MM.1S (cell line): ENCODE measurements at regions not wholly inside any gene's neighbourhood (a gene's known extent, or its start where the extent isn't known, plus 50 kb on each side); places are given as distances from the start of the nearest gene placed in this dataset.

Experiments used
- DNase-seq: peaks from one replicate; pipeline ENCODE4 v3.0.0-alpha.2; 2015
- H2AFZ ChIP-seq: fragments of 300-600 bp; sonication (generic); 2 replicates; pipeline ENCODE4 v1.6.0; 2016; ENCODE audit warnings: antibody characterized with exemption, low read length
- H3F3A ChIP-seq: fragments of 300-600 bp; sonication (generic); 2 replicates; pipeline ENCODE4 v1.6.1; 2016; ENCODE audit warnings: mild to moderate bottlenecking, antibody characterized with exemption, low read length, moderate library complexity, mixed read lengths; ENCODE audit not compliant: insufficient read depth
- H3K27ac ChIP-seq: fragments of 300-600 bp; sonication (generic); 2 replicates; pipeline ENCODE4 v1.5.1; 2016; ENCODE audit warnings: mild to moderate bottlenecking, low read length
- H3K27me3 ChIP-seq: fragments of 300-600 bp; sonication (generic); replicated peaks from 2 replicates; pipeline ENCODE4 v1.6.0; 2016; ENCODE audit warnings: low read length; ENCODE audit not compliant: insufficient read depth
- H3K36me3 ChIP-seq: fragments of 300-600 bp; sonication (generic); replicated peaks from 2 replicates; pipeline ENCODE4 v1.6.1; 2016; ENCODE audit warnings: mild to moderate bottlenecking, low read length, mixed read lengths; ENCODE audit not compliant: insufficient read depth
- H3K4me1 ChIP-seq: fragments of 300-600 bp; sonication (generic); 2 replicates; pipeline ENCODE4 v1.6.1; 2016; ENCODE audit warnings: low read length, mixed read lengths
- H3K4me2 ChIP-seq: fragments of 300-600 bp; sonication (generic); 2 replicates; pipeline ENCODE4 v1.6.0; 2016; ENCODE audit warnings: low read depth, low read length
- H3K4me3 ChIP-seq: fragments of 300-600 bp; sonication (generic); 2 replicates; pipeline ENCODE4 v1.5.1; 2016; ENCODE audit warnings: low read length, mixed read lengths
- H3K79me2 ChIP-seq: fragments of 300-600 bp; sonication (generic); 2 replicates; pipeline ENCODE4 v1.6.1; 2016; ENCODE audit warnings: mixed run types, low read length, mixed read lengths
- H3K9ac ChIP-seq: fragments of 300-600 bp; sonication (generic); 2 replicates; pipeline ENCODE4 v1.6.1; 2016; ENCODE audit warnings: low read length, mixed read lengths
- H3K9me2 ChIP-seq: fragments of 300-600 bp; sonication (generic); replicated peaks from 2 replicates; pipeline ENCODE4 v1.6.1; 2016; ENCODE audit warnings: mild to moderate bottlenecking, low read length, mixed read lengths; ENCODE audit not compliant: insufficient read depth
- H3K9me3 ChIP-seq: fragments of 300-600 bp; sonication (generic); replicated peaks from 2 replicates; pipeline ENCODE4 v1.6.1; 2016; ENCODE audit warnings: mild to moderate bottlenecking, low read length, mixed read lengths; ENCODE audit not compliant: insufficient read depth
- H4K20me1 ChIP-seq: fragments of 300-600 bp; sonication (generic); 2 replicates; pipeline ENCODE4 v1.6.1; 2016; ENCODE audit warnings: mild to moderate bottlenecking, low read length, moderate library complexity, mixed read lengths; ENCODE audit not compliant: insufficient read depth
- CTCF ChIP-seq: fragments of 300-600 bp; sonication (generic); IDR thresholded peaks from 2 replicates; pipeline ENCODE4 v1.5.1; 2016; ENCODE audit warnings: antibody characterized with exemption, low read length, mixed read lengths
- EZH2 ChIP-seq: fragments of 300-600 bp; sonication (generic); optimal IDR thresholded peaks from 2 replicates; pipeline ENCODE3; 2017; ENCODE audit warnings: low read depth, mild to moderate bottlenecking, antibody characterized with exemption, low read length, mixed read lengths
- EZH2phosphoT487 ChIP-seq: fragments of 300-600 bp; sonication (generic); IDR thresholded peaks from 2 replicates; pipeline ENCODE4 v1.6.1; 2018; ENCODE audit warnings: antibody characterized with exemption, low read length

- no peaks in the 10 kb centered on the region for H3K36me3 ChIP-seq
- no peak overlapping the region for H3K27ac ChIP-seq
- H3K9ac ChIP-seq: no peak overlapping the region
- no peaks in the 10 kb centered on the region for H3K4me1 ChIP-seq
- TF ChIP-seq EZH2phosphoT487 (no peak), CTCF (no peak), EZH2 (no peak)
- H3K27me3 ChIP-seq: peaks cover 74% of the 10 kb centered on the region
- H3K4me3 ChIP-seq: no peak overlapping the region
- no peaks in the 10 kb centered on the region for H3F3A ChIP-seq
- no peak for DNase-seq
- no peaks in the 10 kb centered on the region for H3K79me2 ChIP-seq
- H2AFZ ChIP-seq: no peak overlapping the region
- no peaks in the 10 kb centered on the region for H3K9me3 ChIP-seq
- no peaks in the 10 kb centered on the region for H4K20me1 ChIP-seq
- no peak overlapping the region for H3K4me2 ChIP-seq
- H3K9me2 ChIP-seq: no peaks in the 10 kb centered on the region
These were observed 84.7 kb upstream of the OLFM1 start for GRCh38 chr9:135002802-135003201.

GRCh38 chr9:135004772-135005171 lies 82.7 kb upstream of the OLFM1 start:
- no peaks in the 10 kb centered on the region for H4K20me1 ChIP-seq
- H2AFZ ChIP-seq: no peak overlapping the region
- no peak overlapping the region for H3K4me3 ChIP-seq
- TF ChIP-seq EZH2: no peak
- no peak for TF ChIP-seq EZH2phosphoT487
- no peak for TF ChIP-seq CTCF
- no peaks in the 10 kb centered on the region for H3K79me2 ChIP-seq
- no peaks in the 10 kb centered on the region for H3K9me3 ChIP-seq
- H3K36me3 ChIP-seq: no peaks in the 10 kb centered on the region
- no peaks in the 10 kb centered on the region for H3K9me2 ChIP-seq
- no peaks in the 10 kb centered on the region for H3K4me1 ChIP-seq
- DNase-seq: no peak
- H3K4me2 ChIP-seq: no peak overlapping the region
- H3K9ac ChIP-seq: no peak overlapping the region
- H3K27me3 ChIP-seq: peaks cover 77% of the 10 kb centered on the region
- no peak overlapping the region for H3K27ac ChIP-seq
- H3F3A ChIP-seq: no peaks in the 10 kb centered on the region

GRCh38 chr9:135006911-135007570 lies 80.4 kb upstream of the OLFM1 start:
- Histone ChIP-seq H3K27me3 (peaks cover 87% of the 10 kb centered on the region), H3K4me1 (no peaks in the 10 kb centered on the region), H3K27ac (no peak overlapping the region), H3K79me2 (no peaks in the 10 kb centered on the region), H3K36me3 (no peaks in the 10 kb centered on the region), H3K9ac (no peak overlapping the region), H3K9me2 (no peaks in the 10 kb centered on the region), H4K20me1 (no peaks in the 10 kb centered on the region), H3K4me3 (no peak overlapping the region), H2AFZ (no peak overlapping the region), H3K9me3 (no peaks in the 10 kb centered on the region), H3F3A (no peaks in the 10 kb centered on the region), H3K4me2 (no peak overlapping the region)
- DNase-seq: no peak
- TF ChIP-seq EZH2phosphoT487 (no peak), EZH2 (no peak), CTCF (no peak)
